Body of pancreas (tissue), 4 donors: ENCODE measurements at regions not wholly inside any gene's neighbourhood (a gene's known extent, or its start where the extent isn't known, plus 50 kb on each side); places are given as distances from the start of the nearest gene placed in this dataset.

ENCODE experiments used
- ATAC-seq: fragments of 150-250 bp; one replicate; pipeline ENCODE4 v1.9.1; 2016
- DNase-seq, 4 donors: peaks; one replicate each; pipeline ENCODE4 v3.0.0-alpha.2; 2019
- H3K27ac ChIP-seq, 4 donors: fragments of 200-600 bp; sonication (generic); 1 replicate in 3 of 4; 2 replicates in 1 of 4; pipeline versions ENCODE4 v1.5.1 to v1.6.1; 2016 to 2019; ENCODE audit warnings: mild to moderate bottlenecking in 1 of 4, mixed read lengths in 1 of 4, moderate library complexity in 1 of 4
- H3K27me3 ChIP-seq, 2 donors: fragments of 200-600 bp; sonication (generic); one replicate each; pipeline ENCODE4 v1.6.0; 2016; ENCODE audit warnings: mild to moderate bottlenecking in 1 of 2
- H3K36me3 ChIP-seq, 2 donors: fragments of 200-600 bp; sonication (generic); replicated peaks in 1 of 2; 2 replicates each; pipeline ENCODE4 v1.5.1; 2016; ENCODE audit warnings: low read depth in 2 of 2; ENCODE audit not compliant: insufficient read depth in 1 of 2
- H3K4me1 ChIP-seq: fragments of 200-600 bp; sonication (generic); one replicate; pipeline ENCODE4 v1.6.0; 2016
- H3K4me3 ChIP-seq, 2 donors: fragments of 200-600 bp; sonication (generic); 1 replicate in 1 of 2; 2 replicates in 1 of 2; pipeline ENCODE4 v1.5.1; 2016 to 2019
- H3K9me3 ChIP-seq, 3 donors: fragments of 200-600 bp; sonication (generic); 1 replicate in 2 of 3; 2 replicates in 1 of 3; pipeline ENCODE4 v1.5.1; 2016
- POLR2A ChIP-seq, 3 donors: fragments of 450-650 bp; IDR thresholded peaks; one replicate each; pipeline ENCODE4 v1.6.1; 2016; ENCODE audit warnings: antibody characterized with exemption in 3 of 3, mild to moderate bottlenecking in 2 of 3
- WGBS, 2 donors: methylation state at CpG; one replicate each; pipeline ENCODE4 v1.1.5; 2017; 5-methylcytosine and 5-hydroxymethylcytosine counted together
- intact Hi-C: fragments of 100-400 bp; cut with DNase I; formaldehyde crosslinking; loops from one replicate; pipeline ENCODE4 v1.15.1; 2023
- TF ChIP-seq, protein P1 (sequence below), 7 experiments: fragments of 450-650 bp in 4 of 7; fragments of 200-600 bp in 3 of 7; sonication (generic) in 3 of 7; IDR thresholded peaks; one replicate each; pipeline ENCODE4 v1.5.1; 2016 to 2019; ENCODE audit warnings: antibody characterized with exemption in 7 of 7

DNA sequence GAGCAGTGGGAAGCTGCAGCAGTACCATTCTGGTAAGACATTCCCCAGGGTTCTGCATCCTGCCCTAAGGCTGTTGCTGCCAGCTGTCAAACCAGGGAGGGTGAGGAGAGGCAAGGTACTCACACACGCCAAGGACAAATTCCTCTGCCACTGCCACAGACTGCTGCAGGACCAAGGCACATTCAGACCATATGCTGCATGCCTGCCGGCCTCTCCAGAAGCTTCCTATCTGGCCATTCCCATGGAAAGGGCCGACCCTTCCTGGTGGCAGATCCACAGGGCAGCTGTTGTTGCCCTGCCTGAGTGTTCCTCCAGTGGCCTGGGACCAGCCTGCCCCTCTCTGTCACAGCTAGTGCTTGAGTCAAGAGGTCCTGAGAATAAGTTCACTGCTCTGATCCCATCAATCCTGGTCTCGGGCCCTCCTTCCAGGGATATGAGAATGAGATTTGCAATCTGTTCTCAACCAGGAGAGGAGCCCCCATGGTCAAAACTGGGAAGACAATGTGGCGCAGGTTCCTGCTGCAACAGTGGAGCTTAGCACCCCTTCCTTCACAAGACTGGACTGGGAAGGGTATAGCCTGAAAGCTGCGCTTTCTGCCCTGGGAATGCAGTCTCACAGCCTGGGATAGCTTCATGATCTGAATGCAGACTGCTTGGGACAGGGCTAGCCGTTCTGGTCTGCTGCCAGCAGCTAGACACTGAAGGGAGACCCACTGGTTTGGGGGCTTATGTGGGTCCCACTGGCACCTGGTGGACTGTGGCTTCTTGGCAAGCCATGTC lies 342.5 kb upstream of the NDST3 start:
- H3K27me3 ChIP-seq, result no peaks in the 10 kb centered on the region
- DNase-seq (no peak), ATAC-seq (no peak)
- intact Hi-C loops, result no loop called here
- no peaks in the 10 kb centered on the region for H3K4me1 ChIP-seq
- H3K36me3 ChIP-seq, result no peaks in the 10 kb centered on the region
- H3K4me3 ChIP-seq, result no peak overlapping the region
- H3K27ac ChIP-seq, result no peak overlapping the region
- TF ChIP-seq, protein P1, sequence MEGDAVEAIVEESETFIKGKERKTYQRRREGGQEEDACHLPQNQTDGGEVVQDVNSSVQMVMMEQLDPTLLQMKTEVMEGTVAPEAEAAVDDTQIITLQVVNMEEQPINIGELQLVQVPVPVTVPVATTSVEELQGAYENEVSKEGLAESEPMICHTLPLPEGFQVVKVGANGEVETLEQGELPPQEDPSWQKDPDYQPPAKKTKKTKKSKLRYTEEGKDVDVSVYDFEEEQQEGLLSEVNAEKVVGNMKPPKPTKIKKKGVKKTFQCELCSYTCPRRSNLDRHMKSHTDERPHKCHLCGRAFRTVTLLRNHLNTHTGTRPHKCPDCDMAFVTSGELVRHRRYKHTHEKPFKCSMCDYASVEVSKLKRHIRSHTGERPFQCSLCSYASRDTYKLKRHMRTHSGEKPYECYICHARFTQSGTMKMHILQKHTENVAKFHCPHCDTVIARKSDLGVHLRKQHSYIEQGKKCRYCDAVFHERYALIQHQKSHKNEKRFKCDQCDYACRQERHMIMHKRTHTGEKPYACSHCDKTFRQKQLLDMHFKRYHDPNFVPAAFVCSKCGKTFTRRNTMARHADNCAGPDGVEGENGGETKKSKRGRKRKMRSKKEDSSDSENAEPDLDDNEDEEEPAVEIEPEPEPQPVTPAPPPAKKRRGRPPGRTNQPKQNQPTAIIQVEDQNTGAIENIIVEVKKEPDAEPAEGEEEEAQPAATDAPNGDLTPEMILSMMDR (IDR thresholded peaks at IDR 0.05), result no peak
- TF ChIP-seq POLR2A (IDR thresholded peaks at IDR 0.05), result no peak
- 58 to 63% methylated on average over 4 to 7 of the region's 7 CpGs for WGBS, 2 donors
- no peaks in the 10 kb centered on the region for H3K9me3 ChIP-seq

DNA sequence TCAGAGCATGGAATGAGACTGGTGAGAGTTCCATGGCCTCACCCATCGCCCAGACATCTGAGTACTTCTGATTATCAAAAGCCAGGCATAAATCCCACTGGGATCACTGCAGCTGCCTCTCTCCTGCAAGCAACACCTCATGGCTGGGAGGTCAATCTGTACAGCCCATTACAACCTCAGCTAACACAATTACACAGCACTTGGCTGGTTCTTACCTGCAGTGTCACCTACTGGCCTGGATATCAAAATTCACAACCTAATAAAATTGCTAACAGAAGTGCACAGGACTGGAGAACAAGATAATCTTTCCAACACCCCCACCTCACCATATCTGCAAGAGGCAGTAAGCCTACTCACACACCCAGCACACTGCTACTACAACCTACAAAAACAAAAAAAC lies 341.7 kb upstream of the NDST3 start:
- no peaks in the 10 kb centered on the region for H3K36me3 ChIP-seq
- no peaks in the 10 kb centered on the region for H3K27me3 ChIP-seq
- H3K27ac ChIP-seq, result no peak overlapping the region
- ATAC-seq, result no peak
- H3K4me3 ChIP-seq, result no peak overlapping the region
- intact Hi-C loops, result no loop called here
- TF ChIP-seq, protein P1 (IDR thresholded peaks at IDR 0.05), result no peak
- no peak for TF ChIP-seq POLR2A (IDR thresholded peaks at IDR 0.05)
- H3K9me3 ChIP-seq, result no peaks in the 10 kb centered on the region
- H3K4me1 ChIP-seq, result no peaks in the 10 kb centered on the region
- DNase-seq, result no peak
- WGBS, 2 donors, result 43 to 45% methylated on average over 1 of the region's 1 CpG

DNA sequence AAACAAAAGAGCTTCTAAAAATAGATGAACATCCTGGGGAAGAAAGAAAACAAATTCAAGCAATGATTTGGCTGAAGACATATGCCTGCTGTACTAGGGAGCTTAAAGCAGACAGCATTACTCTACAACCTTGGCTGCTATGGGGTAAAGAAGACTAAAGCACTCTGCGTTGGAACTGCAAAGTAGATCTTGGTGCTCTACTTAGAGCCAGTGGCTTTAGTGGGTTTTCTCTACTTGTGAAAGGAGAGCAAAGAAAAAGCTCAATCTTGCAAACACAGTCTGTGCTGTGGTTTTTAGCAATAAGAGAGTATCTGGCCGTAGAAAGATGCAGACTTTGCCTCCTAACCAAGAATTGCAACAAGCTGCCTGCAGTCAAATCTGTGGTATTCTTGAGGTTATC lies 334.7 kb upstream of the NDST3 start:
- Histone ChIP-seq H3K27me3 (no peaks in the 10 kb centered on the region), H3K27ac (no peak overlapping the region), H3K4me3 (no peak overlapping the region), H3K4me1 (no peaks in the 10 kb centered on the region), H3K36me3 (no peaks in the 10 kb centered on the region), H3K9me3 (no peaks in the 10 kb centered on the region)
- intact Hi-C loops, result no loop called here
- 52 to 66% methylated on average over 2 of the region's 2 CpGs for WGBS, 2 donors
- no peak for TF ChIP-seq POLR2A (IDR thresholded peaks at IDR 0.05)
- TF ChIP-seq, protein P1 (IDR thresholded peaks at IDR 0.05), result no peak
- ATAC-seq (no peak), DNase-seq (no peak)

DNA sequence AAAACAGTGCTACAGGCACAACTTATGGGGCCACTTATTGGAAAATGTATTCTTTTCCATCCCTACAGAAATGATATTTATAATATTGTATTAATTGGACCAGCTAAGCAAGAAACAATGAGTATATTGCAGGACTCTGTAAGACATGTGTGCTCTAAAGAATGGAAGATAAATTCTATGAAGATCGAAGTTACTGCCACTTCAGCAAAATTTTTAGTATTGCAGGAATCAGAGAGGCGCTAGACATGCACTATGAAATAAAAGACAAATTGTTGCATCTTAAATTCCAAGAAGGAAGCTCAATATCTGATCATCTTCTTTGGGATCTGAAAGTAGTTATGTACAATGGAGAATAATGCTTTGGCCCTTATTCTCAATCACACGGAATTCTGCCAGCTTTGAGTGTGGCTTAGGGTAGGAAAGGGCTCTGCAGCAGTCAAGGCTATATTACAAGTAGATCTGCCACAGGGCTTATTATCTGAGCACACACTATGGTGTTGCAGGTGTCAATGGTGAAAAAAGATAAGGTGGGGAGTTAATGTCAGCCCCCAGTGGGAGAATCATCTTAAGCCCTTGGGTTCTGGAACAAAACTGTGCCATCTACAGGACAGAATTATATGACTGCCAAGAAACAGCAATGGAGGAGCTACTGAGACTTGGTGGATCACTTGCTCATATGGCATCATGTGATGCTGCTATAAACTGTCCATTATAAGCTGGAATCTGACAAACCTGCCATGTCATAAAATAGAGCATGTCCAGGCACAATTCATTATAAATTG lies 334.0 kb upstream of the NDST3 start:
- no peak overlapping the region for H3K4me3 ChIP-seq
- no peak for TF ChIP-seq POLR2A (IDR thresholded peaks at IDR 0.05)
- TF ChIP-seq, protein P1 (IDR thresholded peaks at IDR 0.05), result no peak
- 70 to 76% methylated on average over 3 of the region's 3 CpGs for WGBS, 2 donors
- no peaks in the 10 kb centered on the region for H3K27me3 ChIP-seq
- H3K27ac ChIP-seq, result no peak overlapping the region
- no peaks in the 10 kb centered on the region for H3K9me3 ChIP-seq
- no peaks in the 10 kb centered on the region for H3K36me3 ChIP-seq
- no peaks in the 10 kb centered on the region for H3K4me1 ChIP-seq
- DNase-seq (no peak), ATAC-seq (no peak)
- intact Hi-C loops, result no loop called here
